ENCODE measurements at regions not wholly inside any gene's neighbourhood (a gene's known extent, or its start where the extent isn't known, plus 50 kb on each side); places are given as distances from the start of the nearest gene placed in this dataset.

DNA sequence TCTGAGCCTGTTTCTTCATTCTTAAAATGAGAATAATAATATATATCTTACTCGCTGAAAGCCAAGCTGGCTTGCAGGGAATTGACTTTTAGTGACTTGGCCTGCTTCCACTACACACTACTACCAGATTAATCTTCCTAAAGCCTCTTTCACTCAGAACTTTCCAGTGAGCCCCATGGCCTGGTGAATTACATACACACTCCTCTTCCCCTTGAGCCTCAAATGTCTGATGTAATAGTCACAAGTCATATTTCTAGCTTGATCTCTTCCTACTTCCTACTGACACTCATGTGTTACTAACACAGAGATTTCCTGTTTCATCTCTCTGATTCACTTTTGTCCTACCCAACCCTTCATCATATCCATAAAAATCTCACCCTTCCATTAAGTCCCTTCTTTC lies 82.7 kb upstream of the SOX2 start:
- TF ChIP-seq, protein P1, sequence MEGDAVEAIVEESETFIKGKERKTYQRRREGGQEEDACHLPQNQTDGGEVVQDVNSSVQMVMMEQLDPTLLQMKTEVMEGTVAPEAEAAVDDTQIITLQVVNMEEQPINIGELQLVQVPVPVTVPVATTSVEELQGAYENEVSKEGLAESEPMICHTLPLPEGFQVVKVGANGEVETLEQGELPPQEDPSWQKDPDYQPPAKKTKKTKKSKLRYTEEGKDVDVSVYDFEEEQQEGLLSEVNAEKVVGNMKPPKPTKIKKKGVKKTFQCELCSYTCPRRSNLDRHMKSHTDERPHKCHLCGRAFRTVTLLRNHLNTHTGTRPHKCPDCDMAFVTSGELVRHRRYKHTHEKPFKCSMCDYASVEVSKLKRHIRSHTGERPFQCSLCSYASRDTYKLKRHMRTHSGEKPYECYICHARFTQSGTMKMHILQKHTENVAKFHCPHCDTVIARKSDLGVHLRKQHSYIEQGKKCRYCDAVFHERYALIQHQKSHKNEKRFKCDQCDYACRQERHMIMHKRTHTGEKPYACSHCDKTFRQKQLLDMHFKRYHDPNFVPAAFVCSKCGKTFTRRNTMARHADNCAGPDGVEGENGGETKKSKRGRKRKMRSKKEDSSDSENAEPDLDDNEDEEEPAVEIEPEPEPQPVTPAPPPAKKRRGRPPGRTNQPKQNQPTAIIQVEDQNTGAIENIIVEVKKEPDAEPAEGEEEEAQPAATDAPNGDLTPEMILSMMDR (IDR thresholded peaks at IDR 0.05), result no peak
- TF ChIP-seq POLR2A (IDR thresholded peaks at IDR 0.05), result no peak

Measured in heart left ventricle (tissue), 13 donors.